HEK293T (cell line): ENCODE measurements at regions not wholly inside any gene's neighbourhood (a gene's known extent, or its start where the extent isn't known, plus 50 kb on each side); places are given as distances from the start of the nearest gene placed in this dataset.

Experiments used
- CTCF ChIA-PET: fragments of 350-600 bp; formaldehyde crosslinking; extraction: SDS; loops from one replicate; lab custom pipeline; 2021; ENCODE audit warnings: antibody characterized with exemption, inconsistent platforms; lab: Yijun Ruan, JAX
- POLR2A ChIA-PET: fragments of 350-600 bp; formaldehyde crosslinking; extraction: SDS; loops from one replicate; lab custom pipeline; 2020; ENCODE audit warnings: antibody characterized with exemption, inconsistent platforms; lab: Yijun Ruan, JAX
- DNase-seq: peaks from one replicate; pipeline ENCODE4 v3.0.0; 2012; ENCODE audit warnings: mixed read lengths; ENCODE audit errors: extremely low spot score
- ARNT ChIP-seq: fragments of 450-650 bp; IDR thresholded peaks from 2 replicates; pipeline ENCODE4 v1.6.1; 2017; ENCODE audit warnings: mild to moderate bottlenecking
- BHLHE40 ChIP-seq: fragments of 450-650 bp; IDR thresholded peaks from 2 replicates; pipeline ENCODE4 v1.6.1; 2016; ENCODE audit warnings: mild to moderate bottlenecking, moderate library complexity, borderline replicate concordance
- CTBP1 ChIP-seq: fragments of 450-650 bp; IDR thresholded peaks from 2 replicates; pipeline ENCODE4 v1.6.1; 2016; ENCODE audit warnings: borderline replicate concordance
- ELF4 ChIP-seq: fragments of 450-650 bp; IDR thresholded peaks from 2 replicates; pipeline ENCODE4 v1.6.1; 2017; ENCODE audit warnings: antibody characterized with exemption
- FOXA1 ChIP-seq: fragments of 450-650 bp; IDR thresholded peaks from 2 replicates; pipeline ENCODE4 v1.6.1; 2016; ENCODE audit warnings: mild to moderate bottlenecking
- FOXK2 ChIP-seq: fragments of 450-650 bp; IDR thresholded peaks from 2 replicates; pipeline ENCODE4 v1.6.1; 2016; ENCODE audit warnings: mild to moderate bottlenecking
- FOXM1 ChIP-seq: fragments of 450-650 bp; IDR thresholded peaks from 2 replicates; pipeline ENCODE4 v1.6.1; 2017; ENCODE audit warnings: mild to moderate bottlenecking, borderline replicate concordance
- HDGF ChIP-seq: fragments of 450-650 bp; IDR thresholded peaks from 2 replicates; pipeline ENCODE4 v1.6.1; 2017; ENCODE audit warnings: antibody characterized with exemption, borderline replicate concordance
- L3MBTL2 ChIP-seq: fragments of 450-650 bp; conservative IDR thresholded peaks from 2 replicates; pipeline ENCODE4 v1.6.1; 2016; ENCODE audit warnings: mild to moderate bottlenecking
- LEF1 ChIP-seq: fragments of 450-650 bp; IDR thresholded peaks from 2 replicates; pipeline ENCODE4 v1.6.1; 2017; ENCODE audit warnings: mild to moderate bottlenecking, borderline replicate concordance
- NFRKB ChIP-seq: fragments of 450-650 bp; IDR thresholded peaks from 2 replicates; pipeline ENCODE4 v1.6.1; 2016; ENCODE audit warnings: mild to moderate bottlenecking, moderate library complexity
- PKNOX1 ChIP-seq: fragments of 450-650 bp; IDR thresholded peaks from 2 replicates; pipeline ENCODE4 v1.6.1; 2016
- SP1 ChIP-seq: fragments of 450-650 bp; IDR thresholded peaks from 2 replicates; pipeline ENCODE4 v1.6.1; 2017
- SUZ12 ChIP-seq: fragments of 450-650 bp; IDR thresholded peaks from 2 replicates; pipeline ENCODE4 v1.6.1; 2016; ENCODE audit warnings: mild to moderate bottlenecking
- TARDBP ChIP-seq: fragments of 450-650 bp; IDR thresholded peaks from 2 replicates; pipeline ENCODE4 v1.6.1; 2016
- ZNF384 ChIP-seq: fragments of 450-650 bp; IDR thresholded peaks from 2 replicates; pipeline ENCODE4 v1.6.1; 2016

- POLR2A ChIA-PET = no interaction called here
- CTCF ChIA-PET = no interaction called here
- no peak for DNase-seq
- TF ChIP-seq L3MBTL2 (no peak), PKNOX1 (no peak), ELF4 (no peak), TARDBP (no peak), LEF1 (no peak), NFRKB (no peak), SUZ12 (no peak), CTBP1 (no peak), FOXA1 (no peak), ZNF384 (no peak)
Measured at GRCh38 chrX:16511796-16512776, 137.9 kb upstream of the S100G start.

- POLR2A ChIA-PET = no interaction called here
- TF ChIP-seq BHLHE40 = no peak
- no peak for TF ChIP-seq LEF1
- no peak for TF ChIP-seq ZNF384
- no peak for TF ChIP-seq FOXA1
- TF ChIP-seq TARDBP = no peak
- TF ChIP-seq CTBP1 = no peak
- TF ChIP-seq L3MBTL2 = no peak
- TF ChIP-seq FOXK2 = no peak
- TF ChIP-seq HDGF = no peak
- no peak for TF ChIP-seq ARNT
- TF ChIP-seq ELF4 = no peak
- TF ChIP-seq SUZ12 = no peak
- CTCF ChIA-PET = no interaction called here
- DNase-seq = no peak
Measured at GRCh38 chrX:16516232-16516876, 133.6 kb upstream of the S100G start.

- TF ChIP-seq TARDBP (no peak), SUZ12 (no peak), L3MBTL2 (no peak), ZNF384 (no peak), FOXA1 (no peak), BHLHE40 (no peak), SP1 (no peak), ARNT (no peak), LEF1 (no peak), ELF4 (no peak), CTBP1 (no peak), NFRKB (no peak), FOXM1 (no peak), HDGF (no peak), FOXK2 (no peak), PKNOX1 (no peak)
- ChIA-PET CTCF (no interaction called here), POLR2A (no interaction called here)
- no peak for DNase-seq
Measured at GRCh38 chrX:16517039-16517605, 132.8 kb upstream of the S100G start.

- TF ChIP-seq ELF4 (no peak), NFRKB (no peak), HDGF (no peak), FOXA1 (no peak), LEF1 (no peak), FOXK2 (no peak)
- ChIA-PET POLR2A (no interaction called here), CTCF (no interaction called here)
- DNase-seq = no peak
Measured at GRCh38 chrX:16518131-16518530, 131.8 kb upstream of the S100G start.

DNA sequence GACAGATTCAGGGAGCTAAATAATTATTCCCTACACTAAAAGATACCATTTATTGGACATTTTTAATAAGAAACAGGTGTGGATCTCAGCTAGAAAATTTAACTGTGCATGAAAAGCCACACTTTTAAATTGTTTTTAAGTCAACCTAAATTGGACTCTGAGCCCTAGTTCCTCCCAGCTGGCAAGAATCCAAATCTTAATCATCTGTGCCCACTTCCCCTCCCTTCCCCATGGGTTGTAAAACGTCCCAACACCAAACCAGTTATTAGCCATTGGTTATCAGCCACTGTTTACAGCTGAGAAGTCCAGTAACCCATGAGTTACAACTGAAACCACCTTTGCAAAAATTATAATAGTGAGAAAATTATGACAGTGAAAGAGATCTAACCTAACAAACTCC is 125.6 kb upstream of the S100G start:
- DNase-seq = no peak
- POLR2A ChIA-PET = no interaction called here
- no peak for TF ChIP-seq ZNF384
- no peak for TF ChIP-seq FOXM1
- no peak for TF ChIP-seq LEF1
- TF ChIP-seq NFRKB = no peak
- TF ChIP-seq CTBP1 = no peak
- no peak for TF ChIP-seq ELF4
- no peak for TF ChIP-seq HDGF
- TF ChIP-seq ARNT = no peak
- CTCF ChIA-PET = no interaction called here

GRCh38 chrX:16526003-16526402 is 124.0 kb upstream of the S100G start:
- TF ChIP-seq SP1 (no peak), FOXA1 (no peak), L3MBTL2 (no peak), HDGF (no peak), PKNOX1 (no peak), FOXK2 (no peak), TARDBP (no peak), NFRKB (no peak), FOXM1 (no peak), SUZ12 (no peak), ZNF384 (no peak), BHLHE40 (no peak), ARNT (no peak), LEF1 (no peak), ELF4 (no peak), CTBP1 (no peak)
- DNase-seq = no peak
- POLR2A ChIA-PET = no interaction called here
- CTCF ChIA-PET = no interaction called here
